ENCODE measurements at regions not wholly inside any gene's neighbourhood (a gene's known extent, or its start where the extent isn't known, plus 50 kb on each side); places are given as distances from the start of the nearest gene placed in this dataset.

GRCh38 chr17:13084420-13084819, 66.6 kb upstream of the ELAC2 start:
- DNase-seq: no peak
- H3K36me3 ChIP-seq: no peaks in the 10 kb centered on the region
- H3K27me3 ChIP-seq (replicated peaks in 1 of 7): peaks cover 0 to 13% (median 0%) of the 10 kb centered on the region in 7 donors
- no peak overlapping the region for H3K4me3 ChIP-seq
- H3K4me1 ChIP-seq: no peaks in the 10 kb centered on the region
- intact Hi-C loops (cut with DNase I; ENCODE audit: low total_unique reads): no loop called here
- TF ChIP-seq POLR2AphosphoS5 (IDR thresholded peaks at IDR 0.05) (no peak), POLR2A (IDR thresholded peaks at IDR 0.05) (no peak)
- TF ChIP-seq, protein P1, sequence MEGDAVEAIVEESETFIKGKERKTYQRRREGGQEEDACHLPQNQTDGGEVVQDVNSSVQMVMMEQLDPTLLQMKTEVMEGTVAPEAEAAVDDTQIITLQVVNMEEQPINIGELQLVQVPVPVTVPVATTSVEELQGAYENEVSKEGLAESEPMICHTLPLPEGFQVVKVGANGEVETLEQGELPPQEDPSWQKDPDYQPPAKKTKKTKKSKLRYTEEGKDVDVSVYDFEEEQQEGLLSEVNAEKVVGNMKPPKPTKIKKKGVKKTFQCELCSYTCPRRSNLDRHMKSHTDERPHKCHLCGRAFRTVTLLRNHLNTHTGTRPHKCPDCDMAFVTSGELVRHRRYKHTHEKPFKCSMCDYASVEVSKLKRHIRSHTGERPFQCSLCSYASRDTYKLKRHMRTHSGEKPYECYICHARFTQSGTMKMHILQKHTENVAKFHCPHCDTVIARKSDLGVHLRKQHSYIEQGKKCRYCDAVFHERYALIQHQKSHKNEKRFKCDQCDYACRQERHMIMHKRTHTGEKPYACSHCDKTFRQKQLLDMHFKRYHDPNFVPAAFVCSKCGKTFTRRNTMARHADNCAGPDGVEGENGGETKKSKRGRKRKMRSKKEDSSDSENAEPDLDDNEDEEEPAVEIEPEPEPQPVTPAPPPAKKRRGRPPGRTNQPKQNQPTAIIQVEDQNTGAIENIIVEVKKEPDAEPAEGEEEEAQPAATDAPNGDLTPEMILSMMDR (IDR thresholded peaks at IDR 0.05 in 8 of 11, conservative IDR thresholded peaks at IDR 0.05 in 3 of 11): no peak
- 32 to 47% (median 43%) methylated on average over 3 of the region's 3 CpGs for WGBS, 5 donors
- no peaks in the 10 kb centered on the region for H3K9me3 ChIP-seq
- H3K27ac ChIP-seq: no peak overlapping the region

- no peak for TF ChIP-seq POLR2A (IDR thresholded peaks at IDR 0.05)
- TF ChIP-seq, protein P1 (IDR thresholded peaks at IDR 0.05 in 8 of 11, conservative IDR thresholded peaks at IDR 0.05 in 3 of 11): no peak
- TF ChIP-seq POLR2AphosphoS5 (IDR thresholded peaks at IDR 0.05): no peak
- no peaks in the 10 kb centered on the region for H3K9me3 ChIP-seq
- H3K4me1 ChIP-seq: no peaks in the 10 kb centered on the region
- no peak overlapping the region for H3K4me3 ChIP-seq
- DNase-seq: no peak
- intact Hi-C loops (cut with DNase I; ENCODE audit: low total_unique reads): no loop called here
- 70 to 78% (median 75%) methylated on average over 12 of the region's 12 CpGs for WGBS, 5 donors
- no peak overlapping the region for H3K27ac ChIP-seq
- H3K36me3 ChIP-seq: no peaks in the 10 kb centered on the region
- no peaks in the 10 kb centered on the region for H3K27me3 ChIP-seq (replicated peaks in 1 of 7)
These were observed 61.0 kb upstream of the ELAC2 start for GRCh38 chr17:13078591-13079385.

DNA sequence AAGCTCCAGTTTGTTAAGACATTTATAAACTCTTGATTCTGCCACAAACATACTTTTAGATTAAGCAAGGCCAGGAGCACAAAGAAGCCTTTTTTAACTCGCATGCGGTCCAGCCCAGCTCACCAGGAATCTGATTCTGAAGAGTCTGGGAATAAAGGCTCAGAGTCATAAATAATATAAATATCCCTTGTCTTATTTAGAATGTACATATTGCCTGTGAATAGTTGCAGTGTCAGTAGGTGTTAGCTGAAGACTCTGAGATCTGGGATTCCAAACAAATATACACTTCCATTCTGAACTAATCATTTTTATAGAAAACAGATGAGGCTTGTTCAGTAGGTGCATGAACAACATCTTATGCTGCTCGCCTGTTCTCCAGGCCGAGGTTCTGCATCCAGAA, 59.1 kb upstream of the ELAC2 start:
- no peaks in the 10 kb centered on the region for H3K36me3 ChIP-seq
- DNase-seq: no peak
- H3K9me3 ChIP-seq: no peaks in the 10 kb centered on the region
- intact Hi-C loops (cut with DNase I; ENCODE audit: low total_unique reads): no loop called here
- TF ChIP-seq POLR2AphosphoS5 (IDR thresholded peaks at IDR 0.05) (no peak), POLR2A (IDR thresholded peaks at IDR 0.05) (no peak)
- H3K27ac ChIP-seq: no peak overlapping the region
- no peaks in the 10 kb centered on the region for H3K4me1 ChIP-seq
- WGBS, 5 donors: 88 to 98% (median 93%) methylated on average over 4 of the region's 4 CpGs
- no peak overlapping the region for H3K4me3 ChIP-seq
- H3K27me3 ChIP-seq (replicated peaks in 1 of 7): no peaks in the 10 kb centered on the region

DNA sequence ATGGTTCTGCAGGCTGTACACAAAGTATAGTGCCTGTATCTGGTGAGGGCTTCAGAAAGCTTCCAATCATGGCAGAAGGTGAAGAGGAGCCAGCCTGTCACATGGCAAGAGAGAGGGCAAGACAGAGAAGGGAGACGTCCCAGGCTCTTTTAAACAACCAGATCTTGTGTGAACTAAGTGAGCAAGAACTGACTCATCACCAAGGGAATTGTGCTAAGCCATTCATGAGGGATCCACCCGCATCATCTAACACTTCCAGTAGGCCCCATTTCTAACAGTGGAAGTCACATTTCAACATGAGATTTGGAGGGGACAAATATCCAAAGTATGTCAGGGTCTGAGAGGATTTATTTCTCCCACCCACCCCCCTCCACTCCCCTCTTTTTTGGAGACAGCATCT, 56.2 kb upstream of the ELAC2 start:
- DNase-seq: no peak
- Histone ChIP-seq H3K27ac (no peak overlapping the region), H3K4me1 (no peaks in the 10 kb centered on the region), H3K27me3 (replicated peaks in 1 of 7) (no peaks in the 10 kb centered on the region), H3K9me3 (no peaks in the 10 kb centered on the region), H3K4me3 (no peak overlapping the region), H3K36me3 (no peaks in the 10 kb centered on the region)
- WGBS, 5 donors: 63 to 84% (median 76%) methylated on average over 2 of the region's 2 CpGs
- TF ChIP-seq POLR2A (IDR thresholded peaks at IDR 0.05): no peak
- TF ChIP-seq POLR2AphosphoS5 (IDR thresholded peaks at IDR 0.05): no peak
- TF ChIP-seq, protein P1 (IDR thresholded peaks at IDR 0.05 in 8 of 11, conservative IDR thresholded peaks at IDR 0.05 in 3 of 11): no peak
- intact Hi-C loops (cut with DNase I; ENCODE audit: low total_unique reads): no loop called here

Data from spleen (tissue), 11 donors.